ENCODE measurements at regions not wholly inside any gene's neighbourhood (a gene's known extent, or its start where the extent isn't known, plus 50 kb on each side); places are given as distances from the start of the nearest gene placed in this dataset.

DNA sequence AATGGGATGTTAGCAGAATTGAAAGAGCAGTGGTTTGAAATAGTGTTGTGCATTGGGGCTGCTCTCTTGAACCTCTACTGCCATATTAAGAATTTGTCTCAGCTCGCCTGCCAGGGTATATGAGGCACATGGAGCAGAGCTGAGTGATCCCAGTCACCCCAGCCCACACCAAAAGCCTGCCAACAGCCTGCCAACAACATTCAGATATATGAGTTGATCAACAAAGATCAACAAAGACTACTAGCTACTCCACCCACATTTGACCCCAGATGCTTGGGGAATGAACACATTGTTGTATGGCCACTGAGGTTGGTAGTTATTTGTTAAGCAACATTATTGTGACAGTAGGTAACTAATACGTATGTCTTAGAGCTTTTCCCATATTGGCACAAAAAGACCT, 570.9 kb upstream of the IL12A start:
- no peak for DNase-seq (ENCODE audit: low read depth)
- no peak overlapping the region for H3K4me3 ChIP-seq (ENCODE audit: low read depth, low read length)
- TF ChIP-seq CTCF (conservative IDR thresholded peaks at IDR 0.05; ENCODE audit: low read depth, low read length): no peak

DNA sequence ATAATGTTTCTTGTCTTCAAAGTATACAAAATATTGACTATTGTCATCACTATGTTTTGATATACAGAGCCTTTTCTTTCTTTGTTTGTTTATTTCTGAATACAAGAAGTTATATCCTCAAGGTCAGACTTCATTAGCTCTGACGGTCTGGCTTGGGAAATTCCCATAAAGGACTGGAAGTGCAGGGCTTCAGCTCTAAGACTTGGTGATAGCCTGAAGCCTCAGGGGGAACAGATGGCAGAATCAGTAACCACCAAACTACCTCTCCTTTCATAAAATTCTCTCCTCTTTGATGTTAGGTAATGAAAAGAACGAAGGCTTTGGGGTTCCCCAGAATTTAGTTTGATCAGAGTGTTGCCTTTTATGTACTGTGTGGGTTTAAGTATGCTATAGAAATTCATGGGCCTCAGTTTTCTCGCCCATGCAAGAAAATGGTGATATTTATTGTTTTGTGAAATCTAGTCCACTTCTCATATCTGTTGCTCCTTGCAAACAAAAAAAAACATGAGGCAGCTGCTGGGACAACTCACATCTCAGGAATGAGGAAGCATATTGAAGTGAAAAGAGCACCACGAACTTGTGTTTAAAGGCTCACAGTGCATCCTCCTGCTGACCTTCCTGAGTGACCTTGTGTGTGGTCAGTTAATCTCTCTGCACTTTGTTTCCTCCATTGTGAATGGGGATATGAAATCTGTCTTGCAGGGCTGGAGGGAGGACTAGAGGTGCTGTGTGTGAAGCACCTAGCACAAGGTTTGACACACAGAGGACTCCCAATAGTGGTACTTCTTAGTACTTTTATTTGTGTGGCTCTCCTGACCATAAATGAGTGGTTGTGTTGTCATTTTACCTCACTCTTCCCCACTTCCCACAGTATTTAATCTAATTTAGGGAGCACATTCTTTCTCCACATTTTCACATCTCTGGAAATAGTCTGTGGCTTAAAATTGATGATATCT, 569.8 kb upstream of the IL12A start:
- H3K4me3 ChIP-seq (ENCODE audit: low read depth, low read length): no peak overlapping the region
- TF ChIP-seq CTCF (conservative IDR thresholded peaks at IDR 0.05; ENCODE audit: low read depth, low read length): no peak
- no peak for DNase-seq (ENCODE audit: low read depth)

- no peak for DNase-seq (ENCODE audit: low read depth)
- no peak for TF ChIP-seq CTCF (conservative IDR thresholded peaks at IDR 0.05; ENCODE audit: low read depth, low read length)
- H3K4me3 ChIP-seq (ENCODE audit: low read depth, low read length): no peak overlapping the region
These were observed 558.9 kb upstream of the IL12A start for GRCh38 chr3:159429702-159430101.

DNA sequence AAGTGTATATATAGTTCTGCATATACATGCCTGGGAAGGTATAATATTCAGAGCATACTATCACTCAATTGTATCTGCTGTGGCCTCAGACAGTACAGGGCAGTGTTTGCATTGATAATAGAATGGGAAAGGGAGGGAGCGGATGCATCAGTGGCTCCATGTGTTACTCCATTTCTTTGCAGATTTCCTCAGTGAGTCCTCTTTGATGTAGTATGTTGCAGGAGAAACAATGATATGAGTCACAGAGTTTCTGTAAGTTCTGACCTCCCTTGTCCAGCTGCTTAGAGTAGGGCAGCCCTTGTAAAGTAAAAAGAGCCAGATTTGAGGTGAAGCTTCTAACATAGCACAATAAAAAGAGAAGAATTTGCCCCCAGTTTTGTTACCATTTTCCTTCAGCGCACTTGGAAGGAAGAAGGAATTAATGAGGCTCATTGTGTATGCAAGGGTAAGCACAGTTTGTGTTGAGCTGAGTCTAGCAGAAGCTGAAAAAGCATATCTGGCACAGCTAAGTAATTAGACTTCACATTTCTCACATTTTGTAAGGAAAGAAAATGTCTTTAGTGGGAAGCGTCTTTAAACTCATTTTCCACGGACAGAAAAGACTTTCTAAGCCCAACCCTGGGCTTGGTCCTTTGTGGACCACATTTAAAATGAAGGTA, 555.8 kb upstream of the IL12A start:
- DNase-seq (ENCODE audit: low read depth): no peak
- H3K4me3 ChIP-seq (ENCODE audit: low read depth, low read length): no peak overlapping the region
- TF ChIP-seq CTCF (conservative IDR thresholded peaks at IDR 0.05; ENCODE audit: low read depth, low read length): no peak

- H3K4me3 ChIP-seq (ENCODE audit: low read depth, low read length): no peak overlapping the region
- DNase-seq (ENCODE audit: low read depth): no peak
- no peak for TF ChIP-seq CTCF (conservative IDR thresholded peaks at IDR 0.05; ENCODE audit: low read depth, low read length)
These were observed 549.3 kb upstream of the IL12A start for GRCh38 chr3:159439346-159439745.

DNA sequence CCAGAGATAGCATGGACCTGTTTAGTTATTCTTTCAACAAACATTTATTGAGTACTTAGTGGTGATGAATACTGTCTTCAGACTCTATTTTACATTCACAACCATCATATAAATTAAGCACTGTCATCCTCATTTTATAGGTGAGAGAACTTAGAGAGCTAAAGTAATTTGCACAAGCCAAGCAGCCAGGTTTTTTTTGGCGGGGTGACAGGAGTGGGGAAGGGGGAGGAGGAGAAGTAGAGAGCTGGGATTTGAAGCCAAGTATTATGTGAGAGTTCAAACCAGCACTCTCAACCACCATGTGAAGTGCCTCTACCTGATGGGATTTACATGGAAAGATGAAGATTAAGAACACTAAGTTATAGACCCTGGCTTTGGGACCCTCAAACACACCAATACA, 547.4 kb upstream of the IL12A start:
- DNase-seq (ENCODE audit: low read depth): no peak
- no peak for TF ChIP-seq CTCF (conservative IDR thresholded peaks at IDR 0.05; ENCODE audit: low read depth, low read length)
- H3K4me3 ChIP-seq (ENCODE audit: low read depth, low read length): no peak overlapping the region
